ENCODE measurements at regions not wholly inside any gene's neighbourhood (a gene's known extent, or its start where the extent isn't known, plus 50 kb on each side); places are given as distances from the start of the nearest gene placed in this dataset.

- no peak for DNase-seq (ENCODE audit: low read depth)
- no peak overlapping the region for H3K4me3 ChIP-seq (ENCODE audit: low read length)
- no peak for TF ChIP-seq CTCF (IDR thresholded peaks at IDR 0.05; ENCODE audit: insufficient read depth, low read depth, low read length, missing control alignments)
Observed at GRCh38 chr14:96663491-96664067, 133.6 kb upstream of the VRK1 start.

GRCh38 chr14:96666088-96666487, 131.1 kb upstream of the VRK1 start:
- no peak for DNase-seq (ENCODE audit: low read depth)
- no peak overlapping the region for H3K4me3 ChIP-seq (ENCODE audit: low read length)
- no peak for TF ChIP-seq CTCF (IDR thresholded peaks at IDR 0.05; ENCODE audit: insufficient read depth, low read depth, low read length, missing control alignments)

DNA sequence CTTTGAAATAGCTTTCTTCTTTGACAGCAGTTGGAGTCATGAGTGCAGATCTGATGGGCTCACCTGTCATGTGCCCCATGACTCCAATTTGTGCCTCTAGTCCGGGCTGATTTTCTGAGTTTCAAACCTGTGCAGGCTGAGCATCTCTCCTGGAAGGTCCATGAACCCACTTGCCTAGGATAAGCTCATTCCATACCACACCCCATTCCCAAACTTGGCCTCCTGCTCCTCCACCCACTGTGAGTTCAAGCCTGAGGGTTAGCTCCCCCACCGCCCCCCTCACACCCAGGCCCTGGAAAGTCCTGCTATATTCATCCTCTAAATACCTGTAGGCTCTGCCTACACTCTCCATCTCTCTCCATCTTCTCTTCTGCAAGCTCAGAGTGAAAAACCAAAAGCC, 126.8 kb upstream of the VRK1 start:
- no peak overlapping the region for H3K4me3 ChIP-seq (ENCODE audit: low read length)
- TF ChIP-seq CTCF (IDR thresholded peaks at IDR 0.05; ENCODE audit: insufficient read depth, low read depth, low read length, missing control alignments): no peak
- DNase-seq (ENCODE audit: low read depth): no peak

- H3K4me3 ChIP-seq (ENCODE audit: low read length): no peak overlapping the region
- DNase-seq (ENCODE audit: low read depth): no peak
- TF ChIP-seq CTCF (IDR thresholded peaks at IDR 0.05; ENCODE audit: insufficient read depth, low read depth, low read length, missing control alignments): no peak
Observed at GRCh38 chr14:96671218-96671617, 126.0 kb upstream of the VRK1 start.

GRCh38 chr14:96673706-96674105, 123.5 kb upstream of the VRK1 start:
- no peak for DNase-seq (ENCODE audit: low read depth)
- no peak overlapping the region for H3K4me3 ChIP-seq (ENCODE audit: low read length)
- no peak for TF ChIP-seq CTCF (IDR thresholded peaks at IDR 0.05; ENCODE audit: insufficient read depth, low read depth, low read length, missing control alignments)

DNA sequence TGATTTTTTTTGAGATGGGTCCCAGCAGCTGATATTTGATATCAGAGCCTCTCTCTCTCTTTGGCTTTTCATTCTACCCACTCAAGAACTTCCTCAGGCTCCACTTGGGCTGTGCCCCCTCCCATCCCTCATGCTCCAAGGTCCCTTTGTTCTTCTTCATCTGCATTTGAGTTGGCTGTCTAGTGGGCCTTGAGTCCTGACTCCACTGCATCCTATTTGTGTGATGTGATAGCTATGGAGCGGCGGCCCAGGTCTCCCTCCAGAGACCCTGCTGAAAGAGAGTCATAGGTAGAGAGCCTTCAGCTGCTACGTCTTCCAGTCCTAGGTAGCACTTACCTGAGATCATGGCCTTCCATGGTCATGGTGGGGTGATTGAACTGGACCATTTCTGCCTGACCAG, 123.1 kb upstream of the VRK1 start:
- DNase-seq (ENCODE audit: low read depth): no peak
- no peak overlapping the region for H3K4me3 ChIP-seq (ENCODE audit: low read length)
- TF ChIP-seq CTCF (IDR thresholded peaks at IDR 0.05; ENCODE audit: insufficient read depth, low read depth, low read length, missing control alignments): no peak

GRCh38 chr14:96676166-96676565, 121.0 kb upstream of the VRK1 start:
- peak; percentile 38 for DNase-seq (ENCODE audit: low read depth)
- TF ChIP-seq CTCF (IDR thresholded peaks at IDR 0.05; ENCODE audit: insufficient read depth, low read depth, low read length, missing control alignments): no peak
- H3K4me3 ChIP-seq (ENCODE audit: low read length): no peak overlapping the region

Data from epithelial cell of esophagus (primary cell).